22Rv1 (cell line): ENCODE measurements at regions not wholly inside any gene's neighbourhood (a gene's known extent, or its start where the extent isn't known, plus 50 kb on each side); places are given as distances from the start of the nearest gene placed in this dataset.

Source experiments
- ZFX ChIP-seq: fragments of 450-650 bp; IDR thresholded peaks from 2 replicates; pipeline ENCODE4 v1.6.1; 2017; ENCODE audit warnings: antibody characterized with exemption, borderline replicate concordance
- TF ChIP-seq, protein P1 (sequence below): fragments of 450-650 bp; IDR thresholded peaks from 2 replicates; pipeline ENCODE4 v1.5.1; 2017; ENCODE audit warnings: mild to moderate bottlenecking

GRCh38 chr5:72618708-72619107, 111.5 kb upstream of the ZNF366 start:
- TF ChIP-seq, protein P1, sequence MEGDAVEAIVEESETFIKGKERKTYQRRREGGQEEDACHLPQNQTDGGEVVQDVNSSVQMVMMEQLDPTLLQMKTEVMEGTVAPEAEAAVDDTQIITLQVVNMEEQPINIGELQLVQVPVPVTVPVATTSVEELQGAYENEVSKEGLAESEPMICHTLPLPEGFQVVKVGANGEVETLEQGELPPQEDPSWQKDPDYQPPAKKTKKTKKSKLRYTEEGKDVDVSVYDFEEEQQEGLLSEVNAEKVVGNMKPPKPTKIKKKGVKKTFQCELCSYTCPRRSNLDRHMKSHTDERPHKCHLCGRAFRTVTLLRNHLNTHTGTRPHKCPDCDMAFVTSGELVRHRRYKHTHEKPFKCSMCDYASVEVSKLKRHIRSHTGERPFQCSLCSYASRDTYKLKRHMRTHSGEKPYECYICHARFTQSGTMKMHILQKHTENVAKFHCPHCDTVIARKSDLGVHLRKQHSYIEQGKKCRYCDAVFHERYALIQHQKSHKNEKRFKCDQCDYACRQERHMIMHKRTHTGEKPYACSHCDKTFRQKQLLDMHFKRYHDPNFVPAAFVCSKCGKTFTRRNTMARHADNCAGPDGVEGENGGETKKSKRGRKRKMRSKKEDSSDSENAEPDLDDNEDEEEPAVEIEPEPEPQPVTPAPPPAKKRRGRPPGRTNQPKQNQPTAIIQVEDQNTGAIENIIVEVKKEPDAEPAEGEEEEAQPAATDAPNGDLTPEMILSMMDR: no peak
- TF ChIP-seq ZFX: no peak
